Hematopoietic multipotent progenitor cell treated with erythropoietin and hydrocortisone succinate and interleukin-3 and kit ligand, for 15 days (in vitro differentiated cells): ENCODE measurements at regions not wholly inside any gene's neighbourhood (a gene's known extent, or its start where the extent isn't known, plus 50 kb on each side); places are given as distances from the start of the nearest gene placed in this dataset.

Experiments
- DNase-seq: peaks from one replicate; pipeline ENCODE4 v3.0.0-alpha.2; 2015; ENCODE audit warnings: low spot score

- DNase-seq, result no peak
Measured at GRCh38 chr7:41878309-41879295, 175.7 kb upstream of the INHBA start.

GRCh38 chr7:41877118-41877517, 174.2 kb upstream of the INHBA start:
- no peak for DNase-seq

GRCh38 chr7:41875513-41875912, 172.6 kb upstream of the INHBA start:
- DNase-seq, result no peak

GRCh38 chr7:41874201-41874785, 171.4 kb upstream of the INHBA start:
- no peak for DNase-seq

- no peak for DNase-seq
Measured at GRCh38 chr7:41873741-41874140, 170.9 kb upstream of the INHBA start.

GRCh38 chr7:41872966-41873365, 170.1 kb upstream of the INHBA start:
- DNase-seq, result no peak

GRCh38 chr7:41870461-41871138, 167.7 kb upstream of the INHBA start:
- DNase-seq, result no peak

GRCh38 chr7:41869997-41870396, 167.1 kb upstream of the INHBA start:
- DNase-seq, result no peak

GRCh38 chr7:41869596-41869995, 166.7 kb upstream of the INHBA start:
- DNase-seq, result no peak

GRCh38 chr7:41869091-41869490, 166.2 kb upstream of the INHBA start:
- DNase-seq, result no peak

GRCh38 chr7:41867639-41868280, 164.9 kb upstream of the INHBA start:
- DNase-seq, result no peak

- no peak for DNase-seq
Measured at GRCh38 chr7:41862261-41862660, 159.4 kb upstream of the INHBA start.

GRCh38 chr7:41861642-41862041, 158.8 kb upstream of the INHBA start:
- DNase-seq, result no peak

GRCh38 chr7:41858201-41858600, 155.3 kb upstream of the INHBA start:
- no peak for DNase-seq

- no peak for DNase-seq
Measured at GRCh38 chr7:41855798-41856197, 152.9 kb upstream of the INHBA start.

GRCh38 chr7:41847606-41848005, 144.7 kb upstream of the INHBA start:
- no peak for DNase-seq

GRCh38 chr7:41847151-41847550, 144.3 kb upstream of the INHBA start:
- no peak for DNase-seq

- no peak for DNase-seq
Measured at GRCh38 chr7:41842956-41843355, 140.1 kb upstream of the INHBA start.

- no peak for DNase-seq
Measured at GRCh38 chr7:41837916-41838315, 135.0 kb upstream of the INHBA start.

- DNase-seq, result no peak
Measured at GRCh38 chr7:41835976-41836530, 133.2 kb upstream of the INHBA start.

GRCh38 chr7:41834805-41835694, 132.2 kb upstream of the INHBA start:
- DNase-seq, result no peak
